Peyer's patch (tissue), 4 donors: ENCODE measurements at regions not wholly inside any gene's neighbourhood (a gene's known extent, or its start where the extent isn't known, plus 50 kb on each side); places are given as distances from the start of the nearest gene placed in this dataset.

Experiments
- DNase-seq, 3 donors: peaks; one replicate each; pipeline ENCODE4 v3.0.0-alpha.2; 2017 to 2019
- H3K27ac ChIP-seq, 4 donors: fragments of 200-600 bp; sonication (generic); one replicate each; pipeline ENCODE4 v1.5.1; 2016 to 2019
- H3K27me3 ChIP-seq, 2 donors: fragments of 200-600 bp; sonication (generic); one replicate each; pipeline ENCODE4 v1.5.1; 2019
- H3K36me3 ChIP-seq, 3 donors: fragments of 200-600 bp; sonication (generic); one replicate each; pipeline ENCODE4 v1.5.1; 2016 to 2019
- H3K4me1 ChIP-seq, 4 donors: fragments of 200-600 bp; sonication (generic); one replicate each; pipeline ENCODE4 v1.5.1; 2016 to 2019
- H3K4me3 ChIP-seq, 4 donors: fragments of 200-600 bp; sonication (generic); 1 replicate in 3 of 4; 2 replicates in 1 of 4; pipeline ENCODE4 v1.5.1; 2016 to 2019; ENCODE audit warnings: mild to moderate bottlenecking in 1 of 4
- H3K9me3 ChIP-seq, 4 donors: fragments of 200-600 bp; sonication (generic); one replicate each; pipeline ENCODE4 v1.5.1; 2016 to 2019; ENCODE audit warnings: mild to moderate bottlenecking in 1 of 4
- CTCF ChIP-seq, 6 experiments: fragments of 450-650 bp in 4 of 6; fragments of 200-600 bp in 2 of 6; sonication (generic) in 1 of 6; IDR thresholded peaks; one replicate each; pipeline ENCODE4 v1.5.1; 2017 to 2019; ENCODE audit warnings: antibody characterized with exemption in 6 of 6, mild to moderate bottlenecking in 3 of 6, moderate library complexity in 1 of 6
- POLR2A ChIP-seq, 2 donors: fragments of 450-650 bp; IDR thresholded peaks; one replicate each; pipeline ENCODE4 v1.5.1; 2017; ENCODE audit warnings: antibody characterized with exemption in 2 of 2, mild to moderate bottlenecking in 2 of 2, moderate library complexity in 2 of 2

GRCh38 chr4:110897784-110898183, 274.9 kb upstream of the PITX2 start:
- no peak for TF ChIP-seq POLR2A (IDR thresholded peaks at IDR 0.05)
- TF ChIP-seq CTCF (IDR thresholded peaks at IDR 0.05): no peak
- Histone ChIP-seq H3K9me3 (no peaks in the 10 kb centered on the region), H3K27me3 (no peaks in the 10 kb centered on the region), H3K36me3 (no peaks in the 10 kb centered on the region), H3K27ac (no peak overlapping the region), H3K4me1 (no peaks in the 10 kb centered on the region), H3K4me3 (no peak overlapping the region)
- DNase-seq: no peak

- H3K36me3 ChIP-seq: no peaks in the 10 kb centered on the region
- no peak overlapping the region for H3K4me3 ChIP-seq
- no peaks in the 10 kb centered on the region for H3K4me1 ChIP-seq
- TF ChIP-seq POLR2A (IDR thresholded peaks at IDR 0.05) (no peak), CTCF (IDR thresholded peaks at IDR 0.05) (no peak)
- H3K9me3 ChIP-seq: no peaks in the 10 kb centered on the region
- H3K27me3 ChIP-seq: no peaks in the 10 kb centered on the region
- no peak overlapping the region for H3K27ac ChIP-seq
- no peak for DNase-seq
These were observed 275.4 kb upstream of the PITX2 start for GRCh38 chr4:110898290-110898689.

- H3K27ac ChIP-seq: no peak overlapping the region
These were observed 277.4 kb upstream of the PITX2 start for GRCh38 chr4:110900213-110900769.

GRCh38 chr4:110902500-110902899, 279.6 kb upstream of the PITX2 start:
- H3K27me3 ChIP-seq: no peaks in the 10 kb centered on the region
- TF ChIP-seq CTCF (IDR thresholded peaks at IDR 0.05): no peak
- no peak for TF ChIP-seq POLR2A (IDR thresholded peaks at IDR 0.05)
- no peaks in the 10 kb centered on the region for H3K9me3 ChIP-seq
- no peaks in the 10 kb centered on the region for H3K36me3 ChIP-seq
- no peak overlapping the region for H3K4me3 ChIP-seq
- no peaks in the 10 kb centered on the region for H3K4me1 ChIP-seq
- H3K27ac ChIP-seq: no peak overlapping the region
- no peak for DNase-seq

More at GRCh38 chr4:110900213-110900769, 277.4 kb upstream of the PITX2 start:
- Histone ChIP-seq H3K36me3 (no peaks in the 10 kb centered on the region), H3K9me3 (no peaks in the 10 kb centered on the region), H3K27me3 (no peaks in the 10 kb centered on the region), H3K4me1 (no peaks in the 10 kb centered on the region), H3K4me3 (no peak overlapping the region)
- DNase-seq: no peak
- TF ChIP-seq CTCF (IDR thresholded peaks at IDR 0.05) (no peak), POLR2A (IDR thresholded peaks at IDR 0.05) (no peak)

GRCh38 chr4:110904435-110905065, 281.7 kb upstream of the PITX2 start:
- Histone ChIP-seq H3K4me3 (no peak overlapping the region), H3K36me3 (no peaks in the 10 kb centered on the region), H3K9me3 (no peaks in the 10 kb centered on the region), H3K4me1 (no peaks in the 10 kb centered on the region), H3K27ac (no peak overlapping the region), H3K27me3 (no peaks in the 10 kb centered on the region)
- no peak for DNase-seq
- TF ChIP-seq POLR2A (IDR thresholded peaks at IDR 0.05) (no peak), CTCF (IDR thresholded peaks at IDR 0.05) (no peak)
